HG03060 (cell line): ENCODE measurements at regions not wholly inside any gene's neighbourhood (a gene's known extent, or its start where the extent isn't known, plus 50 kb on each side); places are given as distances from the start of the nearest gene placed in this dataset.

Source experiments
- ATAC-seq: cut with Tn5 transposase; IDR thresholded peaks from one replicate; pipeline ENCODE4 v1.9.1; 2021; ENCODE audit warnings: low read depth, moderate number of reproducible peaks; ENCODE audit not compliant: unreplicated experiment

GRCh38 chr7:25647872-25648271 lies 419.6 kb upstream of the NPVF start:
- no peak for ATAC-seq

- no peak for ATAC-seq
Observed at GRCh38 chr7:25652366-25652765, 424.1 kb upstream of the NPVF start.

GRCh38 chr7:25653384-25653783 lies 425.1 kb upstream of the NPVF start:
- ATAC-seq: no peak

GRCh38 chr7:25656071-25656470 lies 427.8 kb upstream of the NPVF start:
- ATAC-seq: no peak

GRCh38 chr7:25656581-25657026 lies 428.3 kb upstream of the NPVF start:
- no peak for ATAC-seq

- no peak for ATAC-seq
Observed at GRCh38 chr7:25658375-25658774, 430.1 kb upstream of the NPVF start.

GRCh38 chr7:25659841-25660240 lies 431.6 kb upstream of the NPVF start:
- no peak for ATAC-seq

- ATAC-seq: no peak
Observed at GRCh38 chr7:25662841-25663800, 434.8 kb upstream of the NPVF start.

GRCh38 chr7:25663877-25664276 lies 435.6 kb upstream of the NPVF start:
- no peak for ATAC-seq

GRCh38 chr7:25664593-25664992 lies 436.3 kb upstream of the NPVF start:
- no peak for ATAC-seq

GRCh38 chr7:25665374-25665773 lies 437.1 kb upstream of the NPVF start:
- ATAC-seq: no peak

- ATAC-seq: no peak
Observed at GRCh38 chr7:25665903-25666670, 437.8 kb upstream of the NPVF start.

GRCh38 chr7:25666671-25667060 lies 438.4 kb upstream of the NPVF start:
- ATAC-seq: no peak

- ATAC-seq: no peak
Observed at GRCh38 chr7:25669281-25669781, 441.0 kb upstream of the NPVF start.

GRCh38 chr7:25669961-25670841 lies 441.9 kb upstream of the NPVF start:
- ATAC-seq: no peak

- no peak for ATAC-seq
Observed at GRCh38 chr7:25671111-25671510, 442.8 kb upstream of the NPVF start.

GRCh38 chr7:25672496-25672895 lies 444.2 kb upstream of the NPVF start:
- ATAC-seq: no peak

- ATAC-seq: no peak
Observed at GRCh38 chr7:25675789-25676474, 447.6 kb upstream of the NPVF start.

GRCh38 chr7:25677595-25677994 lies 449.3 kb upstream of the NPVF start:
- ATAC-seq: no peak

- ATAC-seq: no peak
Observed at GRCh38 chr7:25678215-25678614, 449.9 kb upstream of the NPVF start.
